ENCODE measurements at regions not wholly inside any gene's neighbourhood (a gene's known extent, or its start where the extent isn't known, plus 50 kb on each side); places are given as distances from the start of the nearest gene placed in this dataset.

DNA sequence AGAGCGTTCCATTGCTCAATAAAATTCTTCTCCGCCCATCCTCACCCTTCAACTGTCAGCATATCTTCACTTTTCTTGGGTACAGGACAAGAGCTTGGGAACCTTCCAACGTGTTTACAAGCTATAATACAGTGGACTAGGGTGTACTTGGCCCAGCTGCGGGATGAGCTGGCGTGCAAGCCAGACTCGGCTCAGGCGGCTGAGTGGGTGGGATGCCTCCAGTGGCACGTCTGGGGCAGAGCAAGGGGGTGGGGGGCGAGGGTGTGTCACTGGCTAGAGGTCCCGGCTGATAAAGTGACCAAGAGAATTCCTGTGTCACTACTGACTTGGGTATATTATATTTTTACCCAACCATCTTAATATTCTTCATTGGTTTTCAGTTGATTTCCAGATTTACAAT, 179.7 kb downstream of the EVA1A start (continued):
- TF ChIP-seq POLR2AphosphoS5 (IDR thresholded peaks at IDR 0.05; ENCODE audit: low read depth), result no peak
- no peak for TF ChIP-seq ZNF331 (CRISPR knock-in tag; IDR thresholded peaks at IDR 0.05; ENCODE audit: low read depth)
- TF ChIP-seq, protein P1, sequence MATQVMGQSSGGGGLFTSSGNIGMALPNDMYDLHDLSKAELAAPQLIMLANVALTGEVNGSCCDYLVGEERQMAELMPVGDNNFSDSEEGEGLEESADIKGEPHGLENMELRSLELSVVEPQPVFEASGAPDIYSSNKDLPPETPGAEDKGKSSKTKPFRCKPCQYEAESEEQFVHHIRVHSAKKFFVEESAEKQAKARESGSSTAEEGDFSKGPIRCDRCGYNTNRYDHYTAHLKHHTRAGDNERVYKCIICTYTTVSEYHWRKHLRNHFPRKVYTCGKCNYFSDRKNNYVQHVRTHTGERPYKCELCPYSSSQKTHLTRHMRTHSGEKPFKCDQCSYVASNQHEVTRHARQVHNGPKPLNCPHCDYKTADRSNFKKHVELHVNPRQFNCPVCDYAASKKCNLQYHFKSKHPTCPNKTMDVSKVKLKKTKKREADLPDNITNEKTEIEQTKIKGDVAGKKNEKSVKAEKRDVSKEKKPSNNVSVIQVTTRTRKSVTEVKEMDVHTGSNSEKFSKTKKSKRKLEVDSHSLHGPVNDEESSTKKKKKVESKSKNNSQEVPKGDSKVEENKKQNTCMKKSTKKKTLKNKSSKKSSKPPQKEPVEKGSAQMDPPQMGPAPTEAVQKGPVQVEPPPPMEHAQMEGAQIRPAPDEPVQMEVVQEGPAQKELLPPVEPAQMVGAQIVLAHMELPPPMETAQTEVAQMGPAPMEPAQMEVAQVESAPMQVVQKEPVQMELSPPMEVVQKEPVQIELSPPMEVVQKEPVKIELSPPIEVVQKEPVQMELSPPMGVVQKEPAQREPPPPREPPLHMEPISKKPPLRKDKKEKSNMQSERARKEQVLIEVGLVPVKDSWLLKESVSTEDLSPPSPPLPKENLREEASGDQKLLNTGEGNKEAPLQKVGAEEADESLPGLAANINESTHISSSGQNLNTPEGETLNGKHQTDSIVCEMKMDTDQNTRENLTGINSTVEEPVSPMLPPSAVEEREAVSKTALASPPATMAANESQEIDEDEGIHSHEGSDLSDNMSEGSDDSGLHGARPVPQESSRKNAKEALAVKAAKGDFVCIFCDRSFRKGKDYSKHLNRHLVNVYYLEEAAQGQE (IDR thresholded peaks at IDR 0.05; ENCODE audit: unreplicated experiment), result no peak
- TF ChIP-seq, protein P2, sequence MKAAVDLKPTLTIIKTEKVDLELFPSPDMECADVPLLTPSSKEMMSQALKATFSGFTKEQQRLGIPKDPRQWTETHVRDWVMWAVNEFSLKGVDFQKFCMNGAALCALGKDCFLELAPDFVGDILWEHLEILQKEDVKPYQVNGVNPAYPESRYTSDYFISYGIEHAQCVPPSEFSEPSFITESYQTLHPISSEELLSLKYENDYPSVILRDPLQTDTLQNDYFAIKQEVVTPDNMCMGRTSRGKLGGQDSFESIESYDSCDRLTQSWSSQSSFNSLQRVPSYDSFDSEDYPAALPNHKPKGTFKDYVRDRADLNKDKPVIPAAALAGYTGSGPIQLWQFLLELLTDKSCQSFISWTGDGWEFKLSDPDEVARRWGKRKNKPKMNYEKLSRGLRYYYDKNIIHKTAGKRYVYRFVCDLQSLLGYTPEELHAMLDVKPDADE (IDR thresholded peaks at IDR 0.05), result no peak

DNA sequence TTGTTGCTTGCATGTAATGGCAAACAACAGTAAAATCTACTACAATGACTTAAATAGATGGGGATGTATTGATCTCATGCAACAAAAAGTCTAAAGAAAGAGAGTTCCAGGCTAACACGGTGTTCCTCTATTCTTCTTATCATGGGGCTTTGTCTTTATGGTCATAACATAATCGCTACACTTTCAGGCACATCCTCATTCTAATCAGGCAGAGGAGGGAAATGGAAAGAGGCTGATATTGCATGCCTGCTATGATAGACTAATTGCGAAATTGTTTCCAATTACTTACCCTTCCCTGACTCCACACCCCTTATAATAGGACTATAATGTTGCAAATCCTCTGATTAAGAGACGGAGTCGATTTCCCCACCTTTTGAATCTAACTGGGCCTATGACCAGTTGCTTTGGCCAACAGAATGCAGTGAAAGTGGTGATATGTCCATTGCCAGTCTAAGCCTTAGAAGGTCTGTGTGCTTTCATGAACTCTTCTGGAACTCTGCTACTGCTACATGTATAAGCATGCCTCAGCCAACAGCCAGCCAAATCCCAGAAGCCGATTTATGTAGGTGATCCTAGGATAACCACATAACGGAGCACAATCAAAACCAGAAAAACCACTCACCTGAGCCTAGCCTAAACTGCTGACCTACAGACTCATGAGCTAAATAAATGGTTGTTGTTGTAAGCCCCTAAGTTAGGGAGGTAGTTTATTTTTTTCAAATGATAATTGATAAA, 180.3 kb upstream of the TACR1 start:
- no peak overlapping the region for H3K4me3 Mint-ChIP-seq
- peaks cover 5% of the 10 kb centered on the region; the same call in 2 of the 3 replicates for H3K36me3 Mint-ChIP-seq (ENCODE audit: low read depth)
- Histone ChIP-seq H3K4me2 (no peak overlapping the region), H3K4me3 (no peak overlapping the region), H3F3A (replicated peaks; ENCODE audit: low read depth) (no peaks in the 10 kb centered on the region), H3K79me2 (replicated peaks; ENCODE audit: insufficient read depth) (no peaks in the 10 kb centered on the region), H2AFZ (0 out of 2 replicates have a peak overlapping the region, but pooled peaks have one; percentile 12), H4K20me1 (replicated peaks; ENCODE audit: insufficient read depth) (no peaks in the 10 kb centered on the region), H3K27me3 (ENCODE audit: insufficient read depth) (no peaks in the 10 kb centered on the region), H3K4me1 (ENCODE audit: insufficient read depth) (no peaks in the 10 kb centered on the region), H3K27ac (ENCODE audit: low read depth) (no peak overlapping the region), H3K36me3 (ENCODE audit: insufficient read depth) (no peaks in the 10 kb centered on the region), H3K9me2 (ENCODE audit: insufficient read depth) (peaks cover 6% of the 10 kb centered on the region)
- TF ChIP-seq STAT1 (IDR thresholded peaks at IDR 0.05; ENCODE audit: unreplicated experiment) (no peak), EZH2phosphoT487 (IDR thresholded peaks at IDR 0.05; ENCODE audit: unreplicated experiment) (no peak), ZNF114 (CRISPR knock-in tag; IDR thresholded peaks at IDR 0.05) (no peak), NANOG (IDR thresholded peaks at IDR 0.05; ENCODE audit: borderline replicate concordance) (no peak)
- TF ChIP-seq, protein P2 (IDR thresholded peaks at IDR 0.05), result no peak
- DNase-seq (ENCODE audit: low spot score) (no peak), ATAC-seq (no peak)
- H3K27me3 Mint-ChIP-seq (ENCODE audit: insufficient read depth, low read depth, poor library complexity), result no peaks in the 10 kb centered on the region
- no peak overlapping the region for H3K27ac Mint-ChIP-seq
- peaks cover 9% of the 10 kb centered on the region; the same call in 2 of the 3 replicates for H3K4me1 Mint-ChIP-seq
- peaks cover 5% of the 10 kb centered on the region for H3K9me3 Mint-ChIP-seq

All from GM23338 (cell line).